Loucy (cell line): ENCODE measurements at regions not wholly inside any gene's neighbourhood (a gene's known extent, or its start where the extent isn't known, plus 50 kb on each side); places are given as distances from the start of the nearest gene placed in this dataset.
"Not testable (repeated sequence)": the region's sequence is repeated elsewhere in the genome, so short reads cannot be mapped to it uniquely, and the experiment has no call there.

Source experiments
- H2AFZ ChIP-seq: fragments of 200-600 bp; sonication (generic); 2 replicates; pipeline ENCODE4 v1.6.0; 2016; ENCODE audit warnings: antibody characterized with exemption, mild to moderate bottlenecking, low read length, moderate library complexity
- H3F3A ChIP-seq: fragments of 200-600 bp; 2 replicates; pipeline ENCODE4 v1.6.0; 2016; ENCODE audit warnings: antibody characterized with exemption, low read depth, mild to moderate bottlenecking
- H3K27me3 ChIP-seq: fragments of 200-600 bp; sonication (generic); 2 replicates; pipeline ENCODE4 v1.6.1; 2014; ENCODE audit warnings: low read length, mild to moderate bottlenecking; ENCODE audit not compliant: insufficient read depth, poor library complexity, severe bottlenecking
- H3K36me3 ChIP-seq: fragments of 200-600 bp; sonication (generic); 2 replicates; pipeline ENCODE4 v1.6.1; 2016; ENCODE audit warnings: low read length; ENCODE audit not compliant: insufficient read depth
- H3K4me1 ChIP-seq: fragments of 200-600 bp; sonication (generic); 2 replicates; pipeline ENCODE4 v1.5.1; 2014; ENCODE audit warnings: low read length, mild to moderate bottlenecking; ENCODE audit not compliant: insufficient read depth, poor library complexity, severe bottlenecking
- H3K4me2 ChIP-seq: fragments of 200-600 bp; sonication (generic); 2 replicates; pipeline ENCODE4 v1.6.0; 2014; ENCODE audit warnings: antibody characterized with exemption, low read length, low read depth, mild to moderate bottlenecking; ENCODE audit not compliant: poor library complexity, severe bottlenecking
- H3K4me3 ChIP-seq: fragments of 200-600 bp; sonication (generic); 2 replicates; pipeline ENCODE4 v1.5.1; 2014; ENCODE audit warnings: low read length, mild to moderate bottlenecking, mixed read lengths; ENCODE audit not compliant: poor library complexity, severe bottlenecking
- H3K79me2 ChIP-seq: fragments of 200-600 bp; sonication (generic); 2 replicates; pipeline ENCODE4 v1.6.1; 2014; ENCODE audit warnings: low read length; ENCODE audit not compliant: insufficient read depth
- H3K9ac ChIP-seq: fragments of 200-600 bp; sonication (generic); 2 replicates; pipeline ENCODE4 v1.6.0; 2014; ENCODE audit warnings: mild to moderate bottlenecking, low read depth, low read length, moderate library complexity; ENCODE audit not compliant: poor library complexity, severe bottlenecking
- H3K9me2 ChIP-seq: fragments of 200-600 bp; sonication (generic); replicated peaks from 2 replicates; pipeline ENCODE4 v1.6.1; 2016; ENCODE audit warnings: low read depth, low read length, mixed read lengths
- H3K9me3 ChIP-seq: fragments of 200-600 bp; sonication (generic); 2 replicates; pipeline ENCODE4 v1.6.1; 2014; ENCODE audit warnings: mild to moderate bottlenecking, antibody characterized with exemption, low read length, low read depth; ENCODE audit not compliant: insufficient read depth
- H4K20me1 ChIP-seq: fragments of 200-600 bp; sonication (generic); 2 replicates; pipeline ENCODE4 v1.6.0; 2014; ENCODE audit warnings: antibody characterized with exemption, low read length, mild to moderate bottlenecking; ENCODE audit not compliant: insufficient read depth, poor library complexity, severe bottlenecking
- EZH2phosphoT487 ChIP-seq: fragments of 200-600 bp; IDR thresholded peaks from 2 replicates; pipeline ENCODE4 v1.6.1; 2018; ENCODE audit warnings: antibody characterized with exemption, mild to moderate bottlenecking, moderate library complexity, borderline replicate concordance
- TF ChIP-seq, protein P1 (sequence below): fragments of 200-600 bp; sonication (generic); conservative IDR thresholded peaks from 2 replicates; pipeline ENCODE4 v1.5.1; 2014; ENCODE audit warnings: mild to moderate bottlenecking, antibody characterized with exemption, low read length

DNA sequence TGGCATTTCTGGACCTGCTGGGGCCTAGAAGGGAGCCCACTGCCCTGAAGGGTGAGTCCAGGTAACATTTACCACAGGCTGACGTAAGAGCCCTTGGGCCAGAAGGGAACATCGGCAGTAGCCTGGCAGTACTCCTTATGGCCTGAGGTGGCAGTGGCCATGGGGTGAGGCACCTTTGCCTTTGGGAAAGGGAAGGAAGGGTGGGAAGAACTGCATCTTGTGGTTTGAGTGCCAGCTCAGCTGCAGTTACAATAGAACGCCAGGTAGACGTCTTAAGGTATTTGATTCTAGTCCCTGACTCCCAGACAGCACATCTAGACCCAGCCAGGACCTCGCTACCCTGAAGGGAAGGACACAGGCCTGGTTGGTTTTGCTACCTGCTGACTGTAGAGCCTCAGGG, 104.9 kb downstream of the SOX14 start:
- H3K79me2 ChIP-seq, result no peaks in the 10 kb centered on the region
- TF ChIP-seq EZH2phosphoT487, result no peak
- TF ChIP-seq, protein P1, sequence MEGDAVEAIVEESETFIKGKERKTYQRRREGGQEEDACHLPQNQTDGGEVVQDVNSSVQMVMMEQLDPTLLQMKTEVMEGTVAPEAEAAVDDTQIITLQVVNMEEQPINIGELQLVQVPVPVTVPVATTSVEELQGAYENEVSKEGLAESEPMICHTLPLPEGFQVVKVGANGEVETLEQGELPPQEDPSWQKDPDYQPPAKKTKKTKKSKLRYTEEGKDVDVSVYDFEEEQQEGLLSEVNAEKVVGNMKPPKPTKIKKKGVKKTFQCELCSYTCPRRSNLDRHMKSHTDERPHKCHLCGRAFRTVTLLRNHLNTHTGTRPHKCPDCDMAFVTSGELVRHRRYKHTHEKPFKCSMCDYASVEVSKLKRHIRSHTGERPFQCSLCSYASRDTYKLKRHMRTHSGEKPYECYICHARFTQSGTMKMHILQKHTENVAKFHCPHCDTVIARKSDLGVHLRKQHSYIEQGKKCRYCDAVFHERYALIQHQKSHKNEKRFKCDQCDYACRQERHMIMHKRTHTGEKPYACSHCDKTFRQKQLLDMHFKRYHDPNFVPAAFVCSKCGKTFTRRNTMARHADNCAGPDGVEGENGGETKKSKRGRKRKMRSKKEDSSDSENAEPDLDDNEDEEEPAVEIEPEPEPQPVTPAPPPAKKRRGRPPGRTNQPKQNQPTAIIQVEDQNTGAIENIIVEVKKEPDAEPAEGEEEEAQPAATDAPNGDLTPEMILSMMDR, result no peak
- H2AFZ ChIP-seq, result no peak overlapping the region
- H3K4me1 ChIP-seq, result no peaks in the 10 kb centered on the region
- H3K4me2 ChIP-seq, result no peak overlapping the region
- no peak overlapping the region for H3K9ac ChIP-seq
- H3F3A ChIP-seq, result no peaks in the 10 kb centered on the region
- H3K36me3 ChIP-seq, result no peaks in the 10 kb centered on the region
- no peaks in the 10 kb centered on the region for H3K9me2 ChIP-seq
- H3K27me3 ChIP-seq, result no peaks in the 10 kb centered on the region
- peaks cover 2% of the 10 kb centered on the region; the same call in 1 of the 2 replicates for H3K9me3 ChIP-seq
- no peak overlapping the region for H3K4me3 ChIP-seq
- H4K20me1 ChIP-seq, result no peaks in the 10 kb centered on the region

DNA sequence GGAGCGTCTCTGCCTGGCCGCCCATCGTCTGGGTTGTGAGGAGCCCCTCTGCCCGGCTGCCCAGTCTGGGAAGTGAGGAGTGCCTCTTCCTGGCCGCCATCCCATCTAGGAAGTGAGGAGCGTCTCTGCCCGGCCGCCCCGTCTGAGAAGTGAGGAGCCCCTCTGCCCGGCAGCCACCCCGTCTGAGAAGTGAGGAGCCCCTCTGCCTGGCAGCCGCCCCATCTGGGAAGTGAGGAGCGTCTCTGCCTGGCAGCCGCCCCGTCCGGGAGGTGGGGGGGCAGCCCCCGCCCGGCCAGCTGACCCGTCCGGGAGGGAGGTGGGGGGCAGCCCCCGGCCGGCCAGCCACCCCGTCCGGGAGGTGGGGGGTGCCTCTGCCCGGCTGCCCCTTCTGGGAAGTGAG, 108.5 kb downstream of the SOX14 start:
- not testable (repeated sequence) for H3K27me3 ChIP-seq, H2AFZ ChIP-seq, H3K9ac ChIP-seq, H3K79me2 ChIP-seq, H3K4me1 ChIP-seq, H3K9me3 ChIP-seq, H3K9me2 ChIP-seq, H3K4me2 ChIP-seq, H3F3A ChIP-seq, H3K36me3 ChIP-seq, H4K20me1 ChIP-seq, H3K4me3 ChIP-seq

GRCh38 chr3:137896842-137897241, 113.1 kb upstream of the CLDN18 start:
- not testable (repeated sequence) for H3F3A ChIP-seq, H4K20me1 ChIP-seq, H3K4me2 ChIP-seq, H3K4me3 ChIP-seq, H2AFZ ChIP-seq, H3K9me3 ChIP-seq, H3K79me2 ChIP-seq, H3K9me2 ChIP-seq, H3K4me1 ChIP-seq, H3K27me3 ChIP-seq, H3K9ac ChIP-seq, H3K36me3 ChIP-seq

DNA sequence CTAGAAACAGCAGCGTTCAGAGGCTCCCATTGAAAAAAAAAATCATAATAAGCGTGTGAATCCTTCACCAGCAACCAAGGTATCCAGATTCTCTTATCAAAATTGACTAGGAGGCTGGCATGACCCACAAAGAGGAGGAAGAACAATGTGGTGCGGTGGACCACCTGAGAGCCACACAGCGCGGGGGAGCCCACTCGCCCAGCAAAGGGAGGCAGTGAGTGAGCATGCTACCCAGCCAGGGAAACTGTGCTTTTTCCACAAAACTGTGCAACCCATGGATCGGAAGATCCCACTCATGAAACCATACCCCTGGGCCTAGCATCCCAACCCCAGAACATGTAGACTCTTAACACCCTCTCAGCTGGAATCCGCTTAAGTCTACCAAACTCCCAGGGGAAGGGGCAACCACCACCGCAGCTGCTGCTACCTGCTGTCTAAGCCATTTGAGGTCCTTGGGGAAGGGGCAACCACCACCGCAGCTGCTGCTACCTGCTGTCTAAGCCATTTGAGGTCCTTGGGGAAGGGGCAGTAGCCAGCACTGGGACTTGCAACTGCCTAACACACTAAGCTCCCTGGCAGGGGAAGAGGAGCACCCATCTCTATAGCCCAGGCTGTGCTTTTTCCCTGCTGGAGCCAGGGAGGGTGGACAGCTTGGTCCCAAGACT, 102.8 kb upstream of the CLDN18 start:
- Histone ChIP-seq H3K9me3 (no peaks in the 10 kb centered on the region), H3K27me3 (no peaks in the 10 kb centered on the region), H3K4me1 (no peaks in the 10 kb centered on the region), H3K9ac (no peak overlapping the region), H2AFZ (no peak overlapping the region), H4K20me1 (no peaks in the 10 kb centered on the region), H3K4me2 (no peak overlapping the region), H3K79me2 (no peaks in the 10 kb centered on the region), H3K4me3 (no peak overlapping the region), H3F3A (no peaks in the 10 kb centered on the region), H3K9me2 (no peaks in the 10 kb centered on the region), H3K36me3 (no peaks in the 10 kb centered on the region)
- TF ChIP-seq EZH2phosphoT487, result no peak
- TF ChIP-seq, protein P1, result no peak
